ENCODE measurements at regions not wholly inside any gene's neighbourhood (a gene's known extent, or its start where the extent isn't known, plus 50 kb on each side); places are given as distances from the start of the nearest gene placed in this dataset.

- POLR2A ChIA-PET = no interaction called here
- Histone ChIP-seq H2AFZ (ENCODE audit: low read depth, low read length, poor library complexity, severe bottlenecking) (no peak overlapping the region), H3K36me3 (ENCODE audit: control insufficient read depth in 1 of 2, insufficient read depth in 2 of 2, low read length in 2 of 2) (no peaks in the 10 kb centered on the region), H3K9me2 (ENCODE audit: insufficient read depth) (no peaks in the 10 kb centered on the region), H3K9ac (ENCODE audit: low read length) (no peak overlapping the region), H3K27me3 (ENCODE audit: insufficient read depth, low read length) (peaks cover 4% of the 10 kb centered on the region), H3K4me3 (replicated peaks in 1 of 2; ENCODE audit: low read depth in 1 of 2, low read length in 2 of 2) (no peak overlapping the region), H3K27ac (ENCODE audit: low read depth, low read length) (no peak overlapping the region), H3K9me3 (ENCODE audit: control insufficient read depth in 1 of 2, insufficient read depth in 1 of 2, low read depth in 1 of 2, low read length in 2 of 2) (no peaks in the 10 kb centered on the region), H3K4me1 (ENCODE audit: control insufficient read depth in 1 of 2, insufficient read depth in 2 of 2, low read length in 2 of 2) (no peaks in the 10 kb centered on the region), H3K79me2 (ENCODE audit: insufficient read depth, low read length) (no peaks in the 10 kb centered on the region), H3K4me2 (ENCODE audit: low read length) (no peak overlapping the region), H4K20me1 (ENCODE audit: insufficient read depth) (no peaks in the 10 kb centered on the region)
- CTCF ChIA-PET = no interaction called here
- no TSS peak for BruUV-seq (replicated peaks)
- no peak for ATAC-seq
- RAD21 ChIA-PET (ENCODE audit: low non-redundant PET in 1 of 2, low total read pairs in 2 of 2, uncharacterized antibody in 2 of 2, unreplicated experiment in 2 of 2) = no interaction called here
- DNase-seq (ENCODE audit: low read depth, low spot score) = no peak
- intact Hi-C loops (cut with micrococcal nuclease) = no loop called here
- no peak for TF ChIP-seq SIN3A (IDR thresholded peaks at IDR 0.05; ENCODE audit: low read depth)
- TF ChIP-seq EZH2phosphoT487 (IDR thresholded peaks at IDR 0.05; ENCODE audit: borderline replicate concordance) = no peak
- TF ChIP-seq EGR1 (IDR thresholded peaks at IDR 0.05; ENCODE audit: low read depth) = no peak
- no peak for TF ChIP-seq CBX3 (IDR thresholded peaks at IDR 0.05; ENCODE audit: low read depth)
Measured at GRCh38 chr12:105880824-105881388, 257.8 kb downstream of the NUAK1 start.

GRCh38 chr12:105882404-105882803, 256.4 kb downstream of the NUAK1 start:
- H3K27me3 ChIP-seq (ENCODE audit: insufficient read depth, low read length) = peaks cover 3% of the 10 kb centered on the region
- intact Hi-C loops (cut with micrococcal nuclease) = no loop called here
- no peak overlapping the region for H3K27ac ChIP-seq (ENCODE audit: low read depth, low read length)
- ChIA-PET RAD21 (ENCODE audit: low non-redundant PET in 1 of 2, low total read pairs in 2 of 2, uncharacterized antibody in 2 of 2, unreplicated experiment in 2 of 2) (no interaction called here), POLR2A (no interaction called here), CTCF (no interaction called here)
- H3K9me2 ChIP-seq (ENCODE audit: insufficient read depth) = no peaks in the 10 kb centered on the region
- no peak overlapping the region for H3K4me3 ChIP-seq (replicated peaks in 1 of 2; ENCODE audit: low read depth in 1 of 2, low read length in 2 of 2)
- DNase-seq (ENCODE audit: low read depth, low spot score) (no peak), ATAC-seq (no peak)
- H4K20me1 ChIP-seq (ENCODE audit: insufficient read depth) = no peaks in the 10 kb centered on the region
- H3K36me3 ChIP-seq (ENCODE audit: control insufficient read depth in 1 of 2, insufficient read depth in 2 of 2, low read length in 2 of 2) = no peaks in the 10 kb centered on the region
- H3K4me1 ChIP-seq (ENCODE audit: control insufficient read depth in 1 of 2, insufficient read depth in 2 of 2, low read length in 2 of 2) = no peaks in the 10 kb centered on the region
- no peaks in the 10 kb centered on the region for H3K79me2 ChIP-seq (ENCODE audit: insufficient read depth, low read length)
- H3K4me2 ChIP-seq (ENCODE audit: low read length) = no peak overlapping the region
- H3K9ac ChIP-seq (ENCODE audit: low read length) = no peak overlapping the region
- BruUV-seq (replicated peaks) = no TSS peak
- no peak overlapping the region for H2AFZ ChIP-seq (ENCODE audit: low read depth, low read length, poor library complexity, severe bottlenecking)
- no peaks in the 10 kb centered on the region for H3K9me3 ChIP-seq (ENCODE audit: control insufficient read depth in 1 of 2, insufficient read depth in 1 of 2, low read depth in 1 of 2, low read length in 2 of 2)
- TF ChIP-seq REST (IDR thresholded peaks at IDR 0.05; ENCODE audit: low read depth) (no peak), CTCF (IDR thresholded peaks at IDR 0.05 in 2 of 3, conservative IDR thresholded peaks at IDR 0.05 in 1 of 3; ENCODE audit: borderline replicate concordance in 1 of 3, insufficient read depth in 1 of 3, low read depth in 2 of 3, low read length in 2 of 3) (no peak), CBX3 (IDR thresholded peaks at IDR 0.05; ENCODE audit: low read depth) (no peak), RAD21 (IDR thresholded peaks at IDR 0.05; ENCODE audit: low read depth) (no peak), CEBPB (IDR thresholded peaks at IDR 0.05; ENCODE audit: low read depth) (no peak), ZFX (IDR thresholded peaks at IDR 0.05) (no peak), SIN3A (IDR thresholded peaks at IDR 0.05; ENCODE audit: low read depth) (no peak), ZBTB33 (IDR thresholded peaks at IDR 0.05; ENCODE audit: extremely low read depth, insufficient replicate concordance, low read length) (no peak), JUND (IDR thresholded peaks at IDR 0.05) (no peak), EGR1 (IDR thresholded peaks at IDR 0.05; ENCODE audit: low read depth) (no peak), POLR2AphosphoS5 (IDR thresholded peaks at IDR 0.05; ENCODE audit: low read depth, low read length) (no peak), YY1 (IDR thresholded peaks at IDR 0.05; ENCODE audit: extremely low read depth, insufficient replicate concordance, low read depth, low read length) (no peak)
